ENCODE measurements at regions not wholly inside any gene's neighbourhood (a gene's known extent, or its start where the extent isn't known, plus 50 kb on each side); places are given as distances from the start of the nearest gene placed in this dataset.

DNA sequence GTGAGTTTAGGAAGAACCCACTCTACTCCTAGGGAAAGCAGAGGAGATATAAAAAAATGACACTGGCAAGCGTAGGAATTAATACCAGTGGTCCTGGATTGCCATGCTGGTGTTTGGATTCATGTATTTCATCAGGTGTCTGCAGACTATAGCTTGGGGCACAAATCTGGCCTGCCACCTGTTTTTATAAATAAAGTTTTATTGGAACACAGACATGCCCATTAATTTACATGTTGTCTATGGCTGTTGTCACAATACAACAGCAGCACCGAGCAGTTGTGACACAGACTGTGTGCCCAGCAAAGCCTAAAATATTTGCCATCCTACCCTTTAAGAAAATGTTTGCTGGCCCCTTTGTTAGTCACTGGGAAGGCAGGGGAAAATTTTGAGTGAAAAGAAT lies 553.2 kb downstream of the VRK1 start:
- DNase-seq (ENCODE audit: low read depth in 2 of 2), result no peak

GRCh38 chr14:97350894-97351731 lies 553.9 kb downstream of the VRK1 start:
- DNase-seq (ENCODE audit: low read depth in 2 of 2), result no peak

GRCh38 chr14:97353102-97353501 lies 555.9 kb downstream of the VRK1 start:
- no peak for DNase-seq (ENCODE audit: low read depth in 2 of 2)

- DNase-seq (ENCODE audit: low read depth in 2 of 2), result no peak
Observed at GRCh38 chr14:97354119-97354722, 557.0 kb downstream of the VRK1 start.

DNA sequence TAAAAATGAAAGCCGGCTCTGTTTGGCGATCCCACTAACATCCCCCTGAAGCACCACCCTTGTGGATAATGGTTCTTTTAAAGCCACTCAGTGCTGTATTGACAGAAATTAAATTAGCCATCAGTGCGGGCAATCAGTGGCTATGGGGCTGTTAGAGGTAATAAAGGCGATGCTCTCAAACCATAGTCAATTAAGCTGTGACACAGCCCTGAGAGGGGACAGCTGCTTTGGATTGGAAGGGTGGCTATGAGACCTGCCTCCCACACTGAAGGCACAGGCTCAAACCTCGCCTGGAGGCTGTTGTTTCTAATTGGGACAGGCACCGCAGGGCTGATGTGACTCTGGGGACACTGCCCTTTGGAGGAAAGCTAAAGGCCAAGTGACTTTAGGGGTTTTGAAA lies 562.2 kb downstream of the VRK1 start:
- no peak for DNase-seq (ENCODE audit: low read depth in 2 of 2)

DNA sequence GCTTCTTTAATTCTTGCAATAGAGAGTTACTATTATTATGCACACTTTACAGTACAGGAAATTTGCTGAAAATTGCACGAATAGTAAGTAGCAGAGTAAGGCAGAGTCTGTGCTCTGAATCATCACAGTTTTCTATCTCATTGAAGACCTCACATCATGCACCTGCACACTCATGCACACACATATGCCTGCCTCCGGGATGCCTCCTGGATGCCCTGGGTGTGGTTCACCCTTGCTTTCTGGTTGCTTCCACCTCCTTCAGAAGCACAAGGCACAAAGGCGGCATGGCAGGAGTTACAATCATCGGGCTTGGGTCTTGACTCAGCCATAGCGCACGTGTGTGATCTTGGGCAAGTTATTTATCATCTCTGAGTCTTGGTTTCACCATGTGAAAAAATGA lies 564.0 kb downstream of the VRK1 start:
- no peak for DNase-seq (ENCODE audit: low read depth in 2 of 2)

DNA sequence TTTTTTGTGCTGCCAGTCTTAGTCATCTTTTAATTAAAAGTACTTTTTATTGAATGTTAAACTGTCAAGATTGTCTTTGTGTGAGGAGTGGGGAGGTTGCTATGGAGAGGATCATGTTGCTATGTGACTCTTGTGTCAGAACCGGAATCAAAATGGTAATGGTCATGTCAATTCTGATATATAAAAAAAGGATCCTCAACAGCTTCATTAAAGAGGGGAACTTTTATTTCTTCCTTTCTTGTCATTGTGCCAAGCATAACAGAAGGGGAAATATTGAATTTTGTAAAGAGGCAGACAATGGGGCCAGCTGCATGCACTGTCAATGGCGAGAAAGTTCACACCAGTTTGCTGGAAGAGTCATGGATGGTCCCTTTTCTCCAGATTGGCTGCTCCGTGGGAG lies 564.8 kb downstream of the VRK1 start:
- DNase-seq (ENCODE audit: low read depth in 2 of 2), result no peak

- no peak for DNase-seq (ENCODE audit: low read depth in 2 of 2)
Observed at GRCh38 chr14:97366400-97366799, 569.2 kb downstream of the VRK1 start.

DNA sequence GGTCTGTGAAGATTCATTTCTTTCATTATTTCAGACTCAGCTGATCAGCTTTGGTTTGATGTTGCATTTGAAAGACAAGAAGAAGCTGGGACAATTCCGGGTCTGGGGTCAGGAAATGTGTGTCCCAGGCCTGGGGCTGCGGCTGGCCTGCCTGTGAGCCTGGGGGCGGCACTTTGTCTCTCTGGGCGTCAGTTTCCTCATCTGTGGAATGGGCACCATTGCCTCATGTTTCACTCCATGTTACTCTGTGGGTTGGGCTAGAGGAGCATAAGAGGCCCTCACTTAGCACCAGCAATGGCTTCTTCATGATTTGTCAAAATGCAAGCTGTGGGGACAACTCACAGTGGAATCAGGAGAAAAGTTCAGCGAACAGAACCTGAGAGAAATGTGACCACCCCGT lies 570.1 kb downstream of the VRK1 start:
- DNase-seq (ENCODE audit: low read depth in 2 of 2), result no peak

GRCh38 chr14:97368049-97368448 lies 570.9 kb downstream of the VRK1 start:
- no peak for DNase-seq (ENCODE audit: low read depth in 2 of 2)

GRCh38 chr14:97368900-97369564 lies 571.9 kb downstream of the VRK1 start:
- no peak for DNase-seq (ENCODE audit: low read depth in 2 of 2)

DNA sequence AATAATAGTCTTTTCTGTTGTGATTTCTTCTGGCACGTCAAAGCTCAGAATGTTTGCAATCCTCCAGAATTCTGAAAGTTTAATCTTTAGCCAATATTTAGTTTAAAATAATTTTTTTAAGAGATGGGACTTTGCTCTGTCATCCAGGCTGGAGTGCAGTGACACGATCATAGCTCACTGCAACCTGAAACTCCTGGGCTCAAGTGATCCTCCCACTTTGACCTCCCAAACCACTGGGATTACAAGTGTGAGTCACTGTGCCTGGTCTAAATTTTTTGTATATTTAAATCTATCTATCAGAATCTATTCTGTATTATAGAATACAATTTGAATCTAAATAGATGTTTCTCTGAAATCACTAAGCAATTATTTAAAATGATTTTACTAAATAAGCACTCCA lies 572.7 kb downstream of the VRK1 start:
- no peak for DNase-seq (ENCODE audit: low read depth in 2 of 2)

DNA sequence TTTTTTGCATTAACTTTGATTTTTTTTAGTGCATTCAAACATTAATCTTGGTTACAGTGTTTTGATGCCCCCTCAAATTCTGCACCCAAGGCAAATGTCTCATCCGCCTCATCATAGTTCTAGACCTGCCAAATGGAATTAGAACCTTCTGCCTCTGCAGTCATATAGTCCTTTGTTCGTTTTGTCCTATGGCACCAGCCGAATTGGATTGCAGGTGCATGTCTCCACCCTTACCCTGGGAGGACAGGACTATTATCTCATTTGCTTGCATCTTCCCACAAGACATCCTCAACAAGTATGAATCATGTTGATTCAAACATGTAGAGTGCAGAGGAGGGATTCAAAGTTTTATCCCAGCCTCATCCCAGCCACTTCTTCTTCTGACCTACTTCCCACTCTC lies 579.1 kb downstream of the VRK1 start:
- DNase-seq (ENCODE audit: low read depth in 2 of 2), result no peak

DNA sequence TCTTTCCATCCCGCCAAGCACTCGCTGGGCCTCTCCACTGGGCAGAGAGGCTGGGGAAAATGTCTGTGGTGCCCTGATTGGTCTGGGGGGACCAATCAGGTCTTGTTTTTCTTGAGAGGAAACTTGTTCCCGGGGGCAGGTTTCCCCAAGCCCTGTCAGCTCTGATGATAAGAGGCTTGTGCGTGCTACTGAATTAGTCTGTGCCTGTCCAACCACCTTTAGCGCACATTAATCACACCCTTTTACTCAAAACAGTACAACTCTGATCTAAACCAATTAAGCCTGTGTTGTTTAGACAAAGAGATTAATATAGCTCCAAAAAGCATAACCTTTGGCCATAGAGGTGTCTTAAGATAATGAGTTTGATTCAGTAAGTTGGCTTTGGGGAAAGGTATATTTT lies 580.4 kb downstream of the VRK1 start:
- no peak for DNase-seq (ENCODE audit: low read depth in 2 of 2)

GRCh38 chr14:97379091-97379531 lies 581.9 kb downstream of the VRK1 start:
- no peak for DNase-seq (ENCODE audit: low read depth in 2 of 2)

- peak in 1 of 2 donors; percentile 30 for DNase-seq (ENCODE audit: low read depth in 2 of 2)
Observed at GRCh38 chr14:97380539-97380941, 583.4 kb downstream of the VRK1 start.

DNA sequence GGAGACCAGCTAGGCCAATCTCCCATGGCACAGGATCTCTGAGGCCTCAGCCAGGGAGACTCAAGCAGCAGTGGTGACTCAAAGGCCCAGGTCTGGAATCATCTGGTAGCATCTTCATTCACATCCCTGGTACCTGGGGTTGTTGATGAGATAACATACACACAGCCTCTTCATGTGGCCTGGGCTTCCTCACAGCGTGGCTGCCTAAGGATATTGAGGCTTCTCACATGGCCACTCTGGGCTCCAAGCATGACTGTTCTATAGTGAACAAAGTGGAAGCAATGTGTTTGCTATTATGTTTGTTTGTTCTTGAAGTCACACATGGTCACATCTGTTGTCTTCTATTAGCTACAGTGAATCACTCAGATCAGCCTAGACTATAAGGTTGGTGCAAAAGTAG lies 584.1 kb downstream of the VRK1 start:
- DNase-seq (ENCODE audit: low read depth in 2 of 2), result no peak

DNA sequence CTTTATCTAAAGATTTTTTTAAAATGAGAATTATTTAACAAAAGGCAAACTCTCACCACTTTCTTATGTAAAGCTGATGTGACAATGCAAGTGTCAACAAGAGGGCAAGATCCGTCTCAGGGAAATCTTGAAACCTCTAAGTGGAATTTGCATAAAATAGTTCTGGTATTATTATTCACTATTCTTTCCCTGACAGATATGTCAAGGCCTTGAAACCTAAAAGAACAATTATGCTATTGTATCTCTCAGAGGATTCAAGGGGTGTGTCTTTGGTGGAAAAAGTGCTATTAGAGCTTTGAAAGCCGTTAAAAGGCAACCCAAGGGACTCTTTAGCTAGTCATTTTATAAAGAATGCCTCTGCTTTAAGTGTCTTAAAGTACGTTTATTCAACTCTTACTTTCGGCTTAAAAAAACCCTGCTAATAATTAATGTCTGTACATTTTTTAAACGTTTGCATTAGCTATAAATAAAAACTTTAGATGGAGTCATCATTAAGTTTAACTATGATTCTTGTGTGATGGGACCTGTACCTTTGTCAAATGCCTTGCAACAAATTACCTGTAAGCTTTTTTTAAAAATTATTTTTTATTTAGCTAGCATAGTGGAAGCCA lies 585.5 kb downstream of the VRK1 start:
- no peak for DNase-seq (ENCODE audit: low read depth in 2 of 2)

DNA sequence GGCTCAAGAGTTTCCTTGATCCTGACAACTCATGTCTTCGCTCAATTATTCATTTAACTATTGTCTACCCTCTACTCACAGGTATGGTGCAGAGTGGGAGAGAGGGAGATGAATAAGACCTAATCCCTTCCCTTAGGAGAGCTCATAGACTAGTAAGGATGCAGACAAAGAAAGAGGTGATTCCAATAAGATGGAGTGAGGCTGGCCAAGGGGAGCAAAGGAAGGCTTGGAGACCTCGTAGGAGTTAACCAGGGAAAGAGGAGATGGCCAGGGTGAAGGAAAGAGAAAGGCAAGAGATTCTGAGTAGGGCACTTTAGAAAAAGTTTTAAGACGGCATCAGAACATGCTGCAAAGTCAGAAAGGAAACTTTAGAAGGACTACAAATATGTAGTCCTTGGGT lies 588.5 kb downstream of the VRK1 start:
- DNase-seq (ENCODE audit: low read depth in 2 of 2), result no peak

DNA sequence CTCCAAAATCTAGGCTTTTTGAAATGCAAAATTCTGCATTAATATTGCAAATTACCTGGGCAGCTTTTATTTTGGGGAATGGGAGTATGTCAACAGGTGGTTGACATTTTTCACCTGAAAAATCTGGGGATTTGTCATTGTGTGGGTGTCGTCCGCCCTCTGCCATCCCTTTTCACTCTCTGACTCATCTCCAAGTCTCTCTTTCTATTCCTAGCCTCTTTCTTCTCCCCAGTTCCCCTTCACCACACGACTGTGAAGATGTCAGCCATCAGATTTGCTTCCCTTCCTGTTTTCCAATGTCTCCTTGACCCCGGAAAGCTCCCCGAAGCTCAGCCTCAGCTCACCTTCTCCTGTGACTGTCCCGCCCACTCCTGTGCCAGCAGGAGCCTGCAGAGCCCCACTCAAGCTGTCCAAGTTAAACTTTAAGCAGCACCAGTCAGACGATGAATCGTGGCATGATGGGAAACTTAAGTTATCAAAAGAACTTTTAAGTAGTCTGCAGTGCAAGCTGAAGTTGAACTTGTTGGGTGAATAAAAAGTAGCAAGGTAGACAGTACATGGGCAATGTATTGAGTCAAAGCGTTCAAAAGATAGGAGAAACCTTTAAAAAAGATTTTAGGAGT lies 590.2 kb downstream of the VRK1 start:
- no peak for DNase-seq (ENCODE audit: low read depth in 2 of 2)

- DNase-seq (ENCODE audit: low read depth in 2 of 2), result no peak
Observed at GRCh38 chr14:97388408-97388807, 591.2 kb downstream of the VRK1 start.

GRCh38 chr14:97390096-97390724 lies 593.0 kb downstream of the VRK1 start:
- no peak for DNase-seq (ENCODE audit: low read depth in 2 of 2)

Measured in stimulated activated CD8-positive, alpha-beta memory T cell treated with anti-CD3 and anti-CD28 coated beads, Interleukin-2, amount 100 ng/mL, for 1 hour (primary cell).